SU-DHL-6 (cell line): ENCODE measurements at regions not wholly inside any gene's neighbourhood (a gene's known extent, or its start where the extent isn't known, plus 50 kb on each side); places are given as distances from the start of the nearest gene placed in this dataset.
"Not testable (repeated sequence)": the region's sequence is repeated elsewhere in the genome, so short reads cannot be mapped to it uniquely, and the experiment has no call there.

Experiments
- CTCF ChIP-seq: fragments of 200-600 bp; sonication (generic); IDR thresholded peaks from one replicate; pipeline ENCODE4 v1.5.1; 2017; ENCODE audit warnings: antibody characterized with exemption, mild to moderate bottlenecking, low read length, moderate library complexity; ENCODE audit not compliant: insufficient read depth, poor library complexity, severe bottlenecking
- EZH2phosphoT487 ChIP-seq: fragments of 200-600 bp; sonication (generic), shearing (Covaris generic); conservative IDR thresholded peaks from 2 replicates; pipeline ENCODE4 v1.6.1; 2018; ENCODE audit warnings: mild to moderate bottlenecking, antibody characterized with exemption, low read length, moderate library complexity, mixed read lengths

DNA sequence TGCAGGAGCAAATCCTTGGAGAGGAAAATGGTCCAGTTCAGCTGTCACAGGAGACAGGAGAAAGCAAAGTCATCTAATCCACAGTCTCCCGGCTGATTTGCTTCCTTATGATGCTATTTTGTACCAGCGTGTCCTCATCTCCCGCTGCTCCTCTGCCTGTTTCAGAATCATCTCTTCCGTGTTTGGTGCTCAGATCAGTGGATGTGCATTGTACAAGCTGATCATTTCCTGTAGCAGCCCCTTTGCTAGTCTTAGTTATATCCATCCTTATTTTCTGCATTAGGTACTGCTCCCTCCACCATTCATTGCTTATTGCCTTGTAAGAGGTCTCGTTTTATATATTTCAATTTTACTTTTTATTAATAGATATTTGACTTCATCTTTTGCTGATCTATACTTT is 219.9 kb upstream of the PRSS58 start:
- TF ChIP-seq CTCF, EZH2phosphoT487: not testable (repeated sequence)
